ENCODE measurements at regions not wholly inside any gene's neighbourhood (a gene's known extent, or its start where the extent isn't known, plus 50 kb on each side); places are given as distances from the start of the nearest gene placed in this dataset.

DNA sequence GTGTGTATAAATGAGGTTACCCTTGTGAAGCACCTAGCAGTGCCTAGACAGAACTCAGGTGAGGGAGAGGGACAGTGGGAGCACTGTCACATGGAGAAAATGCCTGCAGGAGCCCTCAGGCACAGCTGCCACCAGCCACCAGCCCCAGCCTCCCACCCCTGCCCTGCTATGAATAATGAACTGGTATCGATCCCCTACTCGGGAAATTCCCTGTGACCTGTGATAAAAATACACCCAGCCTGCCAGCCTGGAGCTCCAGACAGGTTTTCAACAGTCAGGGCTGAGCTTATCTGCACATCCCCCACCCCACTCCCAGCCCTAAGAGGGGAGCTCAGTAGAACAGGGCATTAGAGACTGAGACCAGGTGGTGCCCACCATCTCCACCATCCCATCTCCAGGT, 159.6 kb upstream of the PJA1 start:
- no peak for TF ChIP-seq EZH2 (IDR thresholded peaks at IDR 0.05; ENCODE audit: low read depth)
- TF ChIP-seq, protein P1, sequence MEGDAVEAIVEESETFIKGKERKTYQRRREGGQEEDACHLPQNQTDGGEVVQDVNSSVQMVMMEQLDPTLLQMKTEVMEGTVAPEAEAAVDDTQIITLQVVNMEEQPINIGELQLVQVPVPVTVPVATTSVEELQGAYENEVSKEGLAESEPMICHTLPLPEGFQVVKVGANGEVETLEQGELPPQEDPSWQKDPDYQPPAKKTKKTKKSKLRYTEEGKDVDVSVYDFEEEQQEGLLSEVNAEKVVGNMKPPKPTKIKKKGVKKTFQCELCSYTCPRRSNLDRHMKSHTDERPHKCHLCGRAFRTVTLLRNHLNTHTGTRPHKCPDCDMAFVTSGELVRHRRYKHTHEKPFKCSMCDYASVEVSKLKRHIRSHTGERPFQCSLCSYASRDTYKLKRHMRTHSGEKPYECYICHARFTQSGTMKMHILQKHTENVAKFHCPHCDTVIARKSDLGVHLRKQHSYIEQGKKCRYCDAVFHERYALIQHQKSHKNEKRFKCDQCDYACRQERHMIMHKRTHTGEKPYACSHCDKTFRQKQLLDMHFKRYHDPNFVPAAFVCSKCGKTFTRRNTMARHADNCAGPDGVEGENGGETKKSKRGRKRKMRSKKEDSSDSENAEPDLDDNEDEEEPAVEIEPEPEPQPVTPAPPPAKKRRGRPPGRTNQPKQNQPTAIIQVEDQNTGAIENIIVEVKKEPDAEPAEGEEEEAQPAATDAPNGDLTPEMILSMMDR (conservative IDR thresholded peaks at IDR 0.05): no peak
- no peaks in the 10 kb centered on the region for H3F3A ChIP-seq (ENCODE audit: insufficient read depth, low read depth)
- no peaks in the 10 kb centered on the region for H3K36me3 ChIP-seq (ENCODE audit: low read depth)
- ChIA-PET CTCF (no interaction called here), POLR2A (ENCODE audit: unreplicated experiment) (no interaction called here)
- no peak overlapping the region for H3K27ac ChIP-seq
- H3K9me2 ChIP-seq (ENCODE audit: insufficient read depth): no peaks in the 10 kb centered on the region
- no peak for DNase-seq
- H3K79me2 ChIP-seq (ENCODE audit: low read depth): no peaks in the 10 kb centered on the region
- no TSS peak for BruUV-seq (replicated peaks)
- no peaks in the 10 kb centered on the region for H3K27me3 ChIP-seq (ENCODE audit: insufficient read depth, low read depth)
- H3K4me3 ChIP-seq: no peak overlapping the region
- H4K20me1 ChIP-seq (ENCODE audit: insufficient read depth): no peaks in the 10 kb centered on the region
- intact Hi-C loops (cut with micrococcal nuclease; ENCODE audit: unreplicated experiment): no loop called here
- no peak overlapping the region for H3K4me2 ChIP-seq
- H3K4me1 ChIP-seq (replicated peaks; ENCODE audit: insufficient read depth): no peaks in the 10 kb centered on the region
- H2AFZ ChIP-seq: no peak overlapping the region
- no peaks in the 10 kb centered on the region for H3K9me3 ChIP-seq (ENCODE audit: insufficient read depth, low read depth)

- ChIA-PET POLR2A (ENCODE audit: unreplicated experiment) (no interaction called here), CTCF (no interaction called here)
- H3K4me1 ChIP-seq (replicated peaks; ENCODE audit: insufficient read depth): no peaks in the 10 kb centered on the region
- no peaks in the 10 kb centered on the region for H3K9me2 ChIP-seq (ENCODE audit: insufficient read depth)
- H3K4me2 ChIP-seq: no peak overlapping the region
- no peaks in the 10 kb centered on the region for H3K36me3 ChIP-seq (ENCODE audit: low read depth)
- TF ChIP-seq, protein P1 (conservative IDR thresholded peaks at IDR 0.05): no peak
- no peak for TF ChIP-seq EZH2 (IDR thresholded peaks at IDR 0.05; ENCODE audit: low read depth)
- no peak overlapping the region for H3K4me3 ChIP-seq
- no peaks in the 10 kb centered on the region for H3K9me3 ChIP-seq (ENCODE audit: insufficient read depth, low read depth)
- no peaks in the 10 kb centered on the region for H3K79me2 ChIP-seq (ENCODE audit: low read depth)
- no peaks in the 10 kb centered on the region for H4K20me1 ChIP-seq (ENCODE audit: insufficient read depth)
- no peak overlapping the region for H3K27ac ChIP-seq
- DNase-seq: no peak
- intact Hi-C loops (cut with micrococcal nuclease; ENCODE audit: unreplicated experiment): no loop called here
- no TSS peak for BruUV-seq (replicated peaks)
- H3K27me3 ChIP-seq (ENCODE audit: insufficient read depth, low read depth): no peaks in the 10 kb centered on the region
- no peak overlapping the region for H2AFZ ChIP-seq
- no peaks in the 10 kb centered on the region for H3F3A ChIP-seq (ENCODE audit: insufficient read depth, low read depth)
Measured at GRCh38 chrX:69323786-69324720, 158.8 kb upstream of the PJA1 start.

GRCh38 chrX:69321789-69322188, 156.5 kb upstream of the PJA1 start:
- H3K4me2 ChIP-seq: no peak overlapping the region
- no peaks in the 10 kb centered on the region for H3K4me1 ChIP-seq (replicated peaks; ENCODE audit: insufficient read depth)
- H2AFZ ChIP-seq: no peak overlapping the region
- no TSS peak for BruUV-seq (replicated peaks)
- H3K9me2 ChIP-seq (ENCODE audit: insufficient read depth): no peaks in the 10 kb centered on the region
- H4K20me1 ChIP-seq (ENCODE audit: insufficient read depth): no peaks in the 10 kb centered on the region
- CTCF ChIA-PET: no interaction called here
- TF ChIP-seq, protein P1 (conservative IDR thresholded peaks at IDR 0.05): no peak
- TF ChIP-seq EZH2 (IDR thresholded peaks at IDR 0.05; ENCODE audit: low read depth): no peak
- H3K79me2 ChIP-seq (ENCODE audit: low read depth): no peaks in the 10 kb centered on the region
- no peaks in the 10 kb centered on the region for H3K36me3 ChIP-seq (ENCODE audit: low read depth)
- no peaks in the 10 kb centered on the region for H3F3A ChIP-seq (ENCODE audit: insufficient read depth, low read depth)
- intact Hi-C loops (cut with micrococcal nuclease; ENCODE audit: unreplicated experiment): no loop called here
- no peaks in the 10 kb centered on the region for H3K9me3 ChIP-seq (ENCODE audit: insufficient read depth, low read depth)
- H3K4me3 ChIP-seq: no peak overlapping the region
- POLR2A ChIA-PET (ENCODE audit: unreplicated experiment): no interaction called here
- no peak for DNase-seq
- H3K27ac ChIP-seq: no peak overlapping the region
- no peaks in the 10 kb centered on the region for H3K27me3 ChIP-seq (ENCODE audit: insufficient read depth, low read depth)

Measured in PC-9 (cell line).